Muscle layer of duodenum (tissue), 2 donors: ENCODE measurements at regions not wholly inside any gene's neighbourhood (a gene's known extent, or its start where the extent isn't known, plus 50 kb on each side); places are given as distances from the start of the nearest gene placed in this dataset.
"Not testable (repeated sequence)": the region's sequence is repeated elsewhere in the genome, so short reads cannot be mapped to it uniquely, and the experiment has no call there.

Experiments used
- H3K27ac ChIP-seq: one replicate; pipeline ENCODE4 v1.7.0; 2013; ENCODE audit warnings: mild to moderate bottlenecking, low read length
- H3K27me3 ChIP-seq: one replicate; pipeline ENCODE4 v1.7.0; 2013; ENCODE audit warnings: low read depth, mild to moderate bottlenecking, control low read depth, low read length
- H3K36me3 ChIP-seq, 2 donors: one replicate each; pipeline ENCODE4 v1.7.0; 2013; ENCODE audit warnings: low read length in 2 of 2, control low read depth in 1 of 2, mild to moderate bottlenecking in 1 of 2; ENCODE audit not compliant: insufficient read depth in 2 of 2, control insufficient read depth in 1 of 2
- H3K4me1 ChIP-seq, 2 donors: one replicate each; pipeline ENCODE4 v1.7.0; 2013; ENCODE audit warnings: low read length in 2 of 2, mild to moderate bottlenecking in 2 of 2, control low read depth in 1 of 2, moderate library complexity in 1 of 2; ENCODE audit not compliant: insufficient read depth in 2 of 2, control insufficient read depth in 1 of 2
- H3K4me3 ChIP-seq, 2 donors: one replicate each; pipeline ENCODE4 v1.7.0; 2013; ENCODE audit warnings: low read length in 2 of 2, low read depth in 1 of 2, mild to moderate bottlenecking in 1 of 2
- H3K9me3 ChIP-seq, 2 donors: one replicate each; pipeline ENCODE4 v1.7.0; 2013; ENCODE audit warnings: low read length in 2 of 2, control low read depth in 1 of 2, mild to moderate bottlenecking in 1 of 2; ENCODE audit not compliant: control insufficient read depth in 1 of 2
- donor health status: healthy.

- Histone ChIP-seq H3K27ac (no peak overlapping the region), H3K27me3 (no peaks in the 10 kb centered on the region), H3K36me3 (no peaks in the 10 kb centered on the region), H3K4me3 (no peak overlapping the region), H3K9me3 (no peaks in the 10 kb centered on the region), H3K4me1 (no peaks in the 10 kb centered on the region)
Observed at GRCh38 chr4:132384709-132385108, 764.4 kb upstream of the PCDH10 start.

GRCh38 chr4:132386130-132386529 is 763.0 kb upstream of the PCDH10 start:
- no peak overlapping the region for H3K27ac ChIP-seq
- no peaks in the 10 kb centered on the region for H3K27me3 ChIP-seq
- no peak overlapping the region for H3K4me3 ChIP-seq
- no peaks in the 10 kb centered on the region for H3K9me3 ChIP-seq
- H3K36me3 ChIP-seq: no peaks in the 10 kb centered on the region
- H3K4me1 ChIP-seq: no peaks in the 10 kb centered on the region

GRCh38 chr4:132387060-132387459 is 762.0 kb upstream of the PCDH10 start:
- Histone ChIP-seq H3K36me3 (no peaks in the 10 kb centered on the region), H3K9me3 (no peaks in the 10 kb centered on the region), H3K27me3 (no peaks in the 10 kb centered on the region), H3K4me1 (no peaks in the 10 kb centered on the region), H3K4me3 (no peak overlapping the region), H3K27ac (no peak overlapping the region)

GRCh38 chr4:132395561-132395960 is 753.5 kb upstream of the PCDH10 start:
- Histone ChIP-seq H3K4me3 (no peak overlapping the region), H3K27me3 (no peaks in the 10 kb centered on the region), H3K9me3 (no peaks in the 10 kb centered on the region), H3K27ac (no peak overlapping the region), H3K4me1 (no peaks in the 10 kb centered on the region), H3K36me3 (no peaks in the 10 kb centered on the region)

- Histone ChIP-seq H3K27ac (no peak overlapping the region), H3K4me3 (no peak overlapping the region), H3K4me1 (no peaks in the 10 kb centered on the region), H3K9me3 (no peaks in the 10 kb centered on the region), H3K36me3 (no peaks in the 10 kb centered on the region), H3K27me3 (no peaks in the 10 kb centered on the region)
Observed at GRCh38 chr4:132396636-132397035, 752.5 kb upstream of the PCDH10 start.

GRCh38 chr4:132417220-132417619 is 731.9 kb upstream of the PCDH10 start:
- Histone ChIP-seq H3K27me3 (no peaks in the 10 kb centered on the region), H3K9me3 (peaks cover 0 to 4% of the 10 kb centered on the region in 2 donors), H3K36me3 (no peaks in the 10 kb centered on the region), H3K27ac (no peak overlapping the region), H3K4me3 (no peak overlapping the region), H3K4me1 (no peaks in the 10 kb centered on the region)

- no peaks in the 10 kb centered on the region for H3K4me1 ChIP-seq
- no peaks in the 10 kb centered on the region for H3K36me3 ChIP-seq
- H3K9me3 ChIP-seq: no peaks in the 10 kb centered on the region
- no peak overlapping the region for H3K4me3 ChIP-seq
- no peaks in the 10 kb centered on the region for H3K27me3 ChIP-seq
- H3K27ac ChIP-seq: no peak overlapping the region
Observed at GRCh38 chr4:132427125-132427524, 722.0 kb upstream of the PCDH10 start.

- Histone ChIP-seq H3K4me3 (no peak overlapping the region), H3K36me3 (no peaks in the 10 kb centered on the region), H3K4me1 (no peaks in the 10 kb centered on the region), H3K27me3 (no peaks in the 10 kb centered on the region), H3K9me3 (no peaks in the 10 kb centered on the region), H3K27ac (no peak overlapping the region)
Observed at GRCh38 chr4:132437117-132437516, 712.0 kb upstream of the PCDH10 start.

GRCh38 chr4:132445386-132445785 is 703.7 kb upstream of the PCDH10 start:
- H3K4me3 ChIP-seq: no peak overlapping the region
- H3K36me3 ChIP-seq: no peaks in the 10 kb centered on the region
- H3K4me1 ChIP-seq: no peaks in the 10 kb centered on the region
- H3K9me3 ChIP-seq: no peaks in the 10 kb centered on the region
- H3K27ac ChIP-seq: no peak overlapping the region
- no peaks in the 10 kb centered on the region for H3K27me3 ChIP-seq

GRCh38 chr4:132457987-132458386 is 691.1 kb upstream of the PCDH10 start:
- not testable (repeated sequence) for H3K27me3 ChIP-seq, H3K36me3 ChIP-seq, H3K27ac ChIP-seq, H3K4me1 ChIP-seq, H3K4me3 ChIP-seq, H3K9me3 ChIP-seq

GRCh38 chr4:132479543-132479942 is 669.6 kb upstream of the PCDH10 start:
- Histone ChIP-seq H3K4me1 (no peaks in the 10 kb centered on the region), H3K9me3 (no peaks in the 10 kb centered on the region), H3K4me3 (no peak overlapping the region), H3K36me3 (no peaks in the 10 kb centered on the region), H3K27me3 (no peaks in the 10 kb centered on the region), H3K27ac (no peak overlapping the region)

- H3K27me3 ChIP-seq: no peaks in the 10 kb centered on the region
- H3K36me3 ChIP-seq: no peaks in the 10 kb centered on the region
- peaks cover 0 to 11% of the 10 kb centered on the region in 2 donors for H3K9me3 ChIP-seq
- H3K27ac ChIP-seq: no peak overlapping the region
- no peaks in the 10 kb centered on the region for H3K4me1 ChIP-seq
- no peak overlapping the region for H3K4me3 ChIP-seq
Observed at GRCh38 chr4:132488555-132488954, 660.5 kb upstream of the PCDH10 start.
